A549 (cell line): ENCODE measurements at regions not wholly inside any gene's neighbourhood (a gene's known extent, or its start where the extent isn't known, plus 50 kb on each side); places are given as distances from the start of the nearest gene placed in this dataset.

ENCODE experiments used
- CEBPB ChIP-seq, 2 experiments: fragments of >200 bp in 1 of 2; sonication (Bioruptor Twin) in 1 of 2; formaldehyde crosslinking in 1 of 2; IDR thresholded peaks; 2 replicates each; pipeline ENCODE4 v1.6.1; 2012 to 2016
- CTCF ChIP-seq: fragments of >200 bp; sonication (Bioruptor Twin); formaldehyde crosslinking; IDR thresholded peaks from 3 replicates; pipeline ENCODE4 v1.5.1; 2016
- HES2 ChIP-seq: fragments of >200 bp; sonication (Bioruptor Twin); formaldehyde crosslinking; IDR thresholded peaks from 2 replicates; pipeline ENCODE4 v1.6.1; 2016
- MAFK ChIP-seq: fragments of 450-650 bp; IDR thresholded peaks from 2 replicates; pipeline ENCODE4 v1.6.1; 2014; ENCODE audit not compliant: partially characterized antibody
- POLR2A ChIP-seq: IDR thresholded peaks from 2 replicates; pipeline ENCODE4 v1.6.1; 2012; ENCODE audit warnings: mild to moderate bottlenecking, low read length
- SMC3 ChIP-seq: fragments of >200 bp; sonication (Bioruptor Twin); formaldehyde crosslinking; IDR thresholded peaks from 3 replicates; pipeline ENCODE4 v1.6.1; 2018; ENCODE audit warnings: inconsistent platforms
- TF ChIP-seq, protein P1 (sequence below): fragments of >200 bp; sonication (Bioruptor Twin); formaldehyde crosslinking; IDR thresholded peaks from 3 replicates; pipeline ENCODE4 v1.6.1; 2016
- TF ChIP-seq, protein P2 (sequence below): fragments of 200-600 bp; sonication (generic); IDR thresholded peaks from 2 replicates; pipeline ENCODE4 v1.6.1; 2016; ENCODE audit warnings: antibody characterized with exemption, mild to moderate bottlenecking, moderate library complexity
- TF ChIP-seq, protein P3 (sequence below): IDR thresholded peaks from 2 replicates; pipeline ENCODE4 v1.6.1; 2012; ENCODE audit warnings: low read depth, borderline replicate concordance

DNA sequence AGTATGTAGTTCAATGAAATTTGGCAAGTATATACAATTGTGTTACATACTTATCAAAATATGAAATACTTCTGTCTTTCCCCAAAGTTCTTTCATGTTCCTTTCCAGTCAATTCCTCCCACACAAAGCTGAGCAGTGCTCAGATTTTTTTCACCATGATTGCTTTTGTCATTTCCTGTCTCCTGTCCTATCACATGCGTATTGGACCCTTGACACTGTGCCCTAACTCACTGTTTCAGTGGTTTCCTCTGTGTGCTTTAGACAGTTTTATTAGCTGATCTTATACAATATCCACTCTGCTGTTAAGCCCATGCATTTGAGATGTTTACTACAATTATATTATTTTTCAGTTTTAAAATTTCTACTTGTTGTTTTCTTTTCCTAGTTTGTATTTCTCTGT lies 463.6 kb upstream of the MEF2C start:
- TF ChIP-seq CTCF, result no peak
- no peak for TF ChIP-seq POLR2A
- TF ChIP-seq, protein P1, sequence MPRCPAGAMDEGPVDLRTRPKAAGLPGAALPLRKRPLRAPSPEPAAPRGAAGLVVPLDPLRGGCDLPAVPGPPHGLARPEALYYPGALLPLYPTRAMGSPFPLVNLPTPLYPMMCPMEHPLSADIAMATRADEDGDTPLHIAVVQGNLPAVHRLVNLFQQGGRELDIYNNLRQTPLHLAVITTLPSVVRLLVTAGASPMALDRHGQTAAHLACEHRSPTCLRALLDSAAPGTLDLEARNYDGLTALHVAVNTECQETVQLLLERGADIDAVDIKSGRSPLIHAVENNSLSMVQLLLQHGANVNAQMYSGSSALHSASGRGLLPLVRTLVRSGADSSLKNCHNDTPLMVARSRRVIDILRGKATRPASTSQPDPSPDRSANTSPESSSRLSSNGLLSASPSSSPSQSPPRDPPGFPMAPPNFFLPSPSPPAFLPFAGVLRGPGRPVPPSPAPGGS, result no peak
- TF ChIP-seq MAFK, result no peak
- TF ChIP-seq SMC3, result no peak
- TF ChIP-seq CEBPB (IDR thresholded peaks at IDR 0.05), result no peak
- TF ChIP-seq HES2, result no peak
- TF ChIP-seq, protein P2, sequence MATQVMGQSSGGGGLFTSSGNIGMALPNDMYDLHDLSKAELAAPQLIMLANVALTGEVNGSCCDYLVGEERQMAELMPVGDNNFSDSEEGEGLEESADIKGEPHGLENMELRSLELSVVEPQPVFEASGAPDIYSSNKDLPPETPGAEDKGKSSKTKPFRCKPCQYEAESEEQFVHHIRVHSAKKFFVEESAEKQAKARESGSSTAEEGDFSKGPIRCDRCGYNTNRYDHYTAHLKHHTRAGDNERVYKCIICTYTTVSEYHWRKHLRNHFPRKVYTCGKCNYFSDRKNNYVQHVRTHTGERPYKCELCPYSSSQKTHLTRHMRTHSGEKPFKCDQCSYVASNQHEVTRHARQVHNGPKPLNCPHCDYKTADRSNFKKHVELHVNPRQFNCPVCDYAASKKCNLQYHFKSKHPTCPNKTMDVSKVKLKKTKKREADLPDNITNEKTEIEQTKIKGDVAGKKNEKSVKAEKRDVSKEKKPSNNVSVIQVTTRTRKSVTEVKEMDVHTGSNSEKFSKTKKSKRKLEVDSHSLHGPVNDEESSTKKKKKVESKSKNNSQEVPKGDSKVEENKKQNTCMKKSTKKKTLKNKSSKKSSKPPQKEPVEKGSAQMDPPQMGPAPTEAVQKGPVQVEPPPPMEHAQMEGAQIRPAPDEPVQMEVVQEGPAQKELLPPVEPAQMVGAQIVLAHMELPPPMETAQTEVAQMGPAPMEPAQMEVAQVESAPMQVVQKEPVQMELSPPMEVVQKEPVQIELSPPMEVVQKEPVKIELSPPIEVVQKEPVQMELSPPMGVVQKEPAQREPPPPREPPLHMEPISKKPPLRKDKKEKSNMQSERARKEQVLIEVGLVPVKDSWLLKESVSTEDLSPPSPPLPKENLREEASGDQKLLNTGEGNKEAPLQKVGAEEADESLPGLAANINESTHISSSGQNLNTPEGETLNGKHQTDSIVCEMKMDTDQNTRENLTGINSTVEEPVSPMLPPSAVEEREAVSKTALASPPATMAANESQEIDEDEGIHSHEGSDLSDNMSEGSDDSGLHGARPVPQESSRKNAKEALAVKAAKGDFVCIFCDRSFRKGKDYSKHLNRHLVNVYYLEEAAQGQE, result no peak
- TF ChIP-seq, protein P3, sequence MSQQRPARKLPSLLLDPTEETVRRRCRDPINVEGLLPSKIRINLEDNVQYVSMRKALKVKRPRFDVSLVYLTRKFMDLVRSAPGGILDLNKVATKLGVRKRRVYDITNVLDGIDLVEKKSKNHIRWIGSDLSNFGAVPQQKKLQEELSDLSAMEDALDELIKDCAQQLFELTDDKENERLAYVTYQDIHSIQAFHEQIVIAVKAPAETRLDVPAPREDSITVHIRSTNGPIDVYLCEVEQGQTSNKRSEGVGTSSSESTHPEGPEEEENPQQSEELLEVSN, result no peak
